NT2/D1 (cell line): ENCODE measurements at regions not wholly inside any gene's neighbourhood (a gene's known extent, or its start where the extent isn't known, plus 50 kb on each side); places are given as distances from the start of the nearest gene placed in this dataset.

Experiments
- SUZ12 ChIP-seq: IDR thresholded peaks from 2 replicates; pipeline ENCODE4 v1.6.1; 2011; ENCODE audit not compliant: insufficient read length, insufficient read depth; ENCODE audit errors: extremely low read depth
- YY1 ChIP-seq: IDR thresholded peaks from 2 replicates; pipeline ENCODE4 v1.6.1; 2011; ENCODE audit not compliant: insufficient read length, insufficient read depth
- ZNF274 ChIP-seq: IDR thresholded peaks from 2 replicates; pipeline ENCODE4 v1.6.1; 2011; ENCODE audit warnings: mild to moderate bottlenecking, low read depth, low read length

DNA sequence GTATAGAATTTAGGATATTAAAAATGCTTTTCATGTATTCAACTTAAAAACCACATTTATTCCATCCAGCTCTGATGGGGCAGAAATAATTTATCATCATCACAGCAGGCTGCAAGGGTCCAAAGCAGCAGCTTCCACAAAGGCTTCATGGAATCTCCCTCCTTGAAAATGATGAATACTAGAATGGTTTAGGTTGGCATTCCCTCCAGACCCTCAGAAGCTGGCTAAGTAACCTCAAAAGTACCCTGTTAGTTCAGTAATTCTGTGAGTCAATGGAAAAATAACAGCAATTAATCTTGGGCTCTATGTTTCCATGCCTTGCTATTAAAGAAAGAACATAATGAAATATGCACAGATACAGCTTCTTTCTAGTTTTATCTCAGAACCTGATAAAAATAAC lies 594.9 kb upstream of the DIPK2B start:
- TF ChIP-seq ZNF274 = no peak
- TF ChIP-seq YY1 = no peak
- TF ChIP-seq SUZ12 = no peak
